ENCODE measurements at regions not wholly inside any gene's neighbourhood (a gene's known extent, or its start where the extent isn't known, plus 50 kb on each side); places are given as distances from the start of the nearest gene placed in this dataset.

DNA sequence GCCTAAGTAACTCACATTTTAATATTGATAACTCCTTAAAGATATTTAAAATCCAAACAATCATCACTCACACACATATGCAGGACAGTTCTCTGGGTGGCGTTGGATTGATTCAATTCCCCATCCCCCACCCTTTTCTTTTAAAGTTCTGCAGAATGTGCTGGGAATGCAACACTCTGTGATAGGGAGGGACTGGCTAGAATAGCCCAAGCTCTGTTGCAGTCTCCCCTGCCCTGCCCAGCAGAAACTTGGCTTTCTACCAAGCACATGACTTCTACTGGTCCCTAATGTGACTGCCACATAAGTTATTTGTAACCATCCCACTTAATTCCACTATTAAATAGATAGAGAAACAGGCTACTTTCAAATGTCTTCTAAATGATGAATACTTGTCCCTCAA is 55.2 kb downstream of the TWIST1 start:
- DNase-seq = no peak

- DNase-seq = peak; percentile 41
These were observed 56.1 kb downstream of the TWIST1 start for GRCh38 chr7:19061331-19061730.

DNA sequence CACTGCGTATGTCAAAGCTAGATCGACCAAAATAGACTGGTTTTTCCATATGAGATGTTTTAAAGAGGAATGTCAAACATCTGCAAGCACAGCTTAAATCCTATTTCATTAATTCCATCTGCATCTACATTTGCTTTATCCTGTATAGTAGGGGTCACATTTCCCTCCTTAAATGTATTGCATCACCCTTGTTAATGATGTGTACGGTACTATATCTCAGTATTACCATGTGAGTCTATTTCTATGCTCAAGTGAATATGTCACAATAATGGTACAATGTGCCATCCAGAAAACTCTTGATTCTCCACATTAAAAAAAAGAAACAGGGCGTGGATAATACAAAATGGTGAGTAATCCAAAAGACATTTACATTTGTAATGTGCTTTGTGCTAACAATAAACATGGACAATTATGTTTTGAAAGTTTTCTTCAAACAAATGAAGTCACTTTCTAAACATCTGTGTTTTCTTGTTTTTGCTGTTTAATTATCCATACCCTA is 56.6 kb downstream of the TWIST1 start:
- DNase-seq = peak; percentile 85

DNA sequence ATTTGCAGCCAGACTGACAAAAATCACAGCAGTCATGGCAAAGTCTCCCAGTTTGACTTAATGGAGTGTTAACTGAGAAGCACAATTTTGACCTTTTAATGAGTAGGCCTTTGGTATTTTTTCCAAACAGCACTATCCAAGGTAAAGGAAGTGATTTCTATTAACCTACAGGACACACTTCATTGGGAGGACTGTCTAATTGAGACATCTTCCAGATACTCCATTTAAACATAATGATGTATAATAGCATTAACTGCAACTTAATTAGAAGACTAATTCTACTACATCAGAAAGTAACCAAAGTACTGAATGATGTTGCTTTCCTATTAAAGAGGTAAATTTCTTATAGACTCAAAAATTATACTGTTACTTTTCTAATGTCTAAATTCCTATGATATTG is 61.1 kb downstream of the TWIST1 start:
- no peak for DNase-seq

Data from fibroblast of skin of abdomen (primary cell).